Muscle layer of colon (tissue), 2 donors: ENCODE measurements at regions not wholly inside any gene's neighbourhood (a gene's known extent, or its start where the extent isn't known, plus 50 kb on each side); places are given as distances from the start of the nearest gene placed in this dataset.

ENCODE experiments used
- H3K27ac ChIP-seq: one replicate; pipeline ENCODE4 v1.7.0; 2013; ENCODE audit warnings: low read depth, mild to moderate bottlenecking, low read length, moderate library complexity
- H3K27me3 ChIP-seq, 2 donors: one replicate each; pipeline ENCODE4 v1.7.0; 2013; ENCODE audit warnings: low read length in 2 of 2, mild to moderate bottlenecking in 2 of 2; ENCODE audit not compliant: insufficient read depth in 2 of 2, control insufficient read depth in 1 of 2
- H3K36me3 ChIP-seq: one replicate; pipeline ENCODE4 v1.7.0; 2013; ENCODE audit warnings: mild to moderate bottlenecking, low read length; ENCODE audit not compliant: insufficient read depth
- H3K4me1 ChIP-seq: one replicate; pipeline ENCODE4 v1.7.0; 2013; ENCODE audit warnings: mild to moderate bottlenecking, low read length; ENCODE audit not compliant: insufficient read depth
- H3K4me3 ChIP-seq, 2 donors: one replicate each; pipeline ENCODE4 v1.7.0; 2013; ENCODE audit warnings: low read length in 2 of 2, low read depth in 1 of 2, mild to moderate bottlenecking in 1 of 2, moderate library complexity in 1 of 2
- H3K9ac ChIP-seq: one replicate; pipeline ENCODE4 v1.7.0; 2013; ENCODE audit warnings: low read length
- H3K9me3 ChIP-seq: one replicate; pipeline ENCODE4 v1.7.0; 2013; ENCODE audit warnings: mild to moderate bottlenecking, low read length
- donor health status: abdominal sarcoma.
- donor health status: Adenocarcinoma of cecum.

- Histone ChIP-seq H3K27me3 (no peaks in the 10 kb centered on the region), H3K4me1 (no peaks in the 10 kb centered on the region), H3K36me3 (no peaks in the 10 kb centered on the region), H3K27ac (no peak overlapping the region), H3K4me3 (no peak overlapping the region), H3K9ac (no peak overlapping the region), H3K9me3 (no peaks in the 10 kb centered on the region)
Observed at GRCh38 chr2:12232876-12233275, 483.9 kb upstream of the TRIB2 start.

- Histone ChIP-seq H3K4me3 (no peak overlapping the region), H3K27ac (no peak overlapping the region), H3K9me3 (no peaks in the 10 kb centered on the region), H3K9ac (no peak overlapping the region), H3K36me3 (no peaks in the 10 kb centered on the region), H3K27me3 (no peaks in the 10 kb centered on the region), H3K4me1 (no peaks in the 10 kb centered on the region)
Observed at GRCh38 chr2:12236136-12236844, 480.4 kb upstream of the TRIB2 start.

- Histone ChIP-seq H3K36me3 (no peaks in the 10 kb centered on the region), H3K4me1 (no peaks in the 10 kb centered on the region), H3K27ac (no peak overlapping the region), H3K9me3 (no peaks in the 10 kb centered on the region), H3K27me3 (no peaks in the 10 kb centered on the region), H3K4me3 (no peak overlapping the region), H3K9ac (no peak overlapping the region)
Observed at GRCh38 chr2:12240206-12240605, 476.5 kb upstream of the TRIB2 start.

GRCh38 chr2:12243381-12243780 lies 473.4 kb upstream of the TRIB2 start:
- no peaks in the 10 kb centered on the region for H3K27me3 ChIP-seq
- no peaks in the 10 kb centered on the region for H3K4me1 ChIP-seq
- H3K9ac ChIP-seq, result no peak overlapping the region
- H3K4me3 ChIP-seq, result no peak overlapping the region
- H3K9me3 ChIP-seq, result no peaks in the 10 kb centered on the region
- H3K27ac ChIP-seq, result no peak overlapping the region
- no peaks in the 10 kb centered on the region for H3K36me3 ChIP-seq

GRCh38 chr2:12244070-12244469 lies 472.7 kb upstream of the TRIB2 start:
- Histone ChIP-seq H3K27me3 (no peaks in the 10 kb centered on the region), H3K4me1 (no peaks in the 10 kb centered on the region), H3K27ac (no peak overlapping the region), H3K4me3 (no peak overlapping the region), H3K36me3 (no peaks in the 10 kb centered on the region), H3K9me3 (no peaks in the 10 kb centered on the region), H3K9ac (no peak overlapping the region)

- Histone ChIP-seq H3K27ac (no peak overlapping the region), H3K9me3 (no peaks in the 10 kb centered on the region), H3K4me1 (no peaks in the 10 kb centered on the region), H3K36me3 (no peaks in the 10 kb centered on the region), H3K27me3 (no peaks in the 10 kb centered on the region), H3K4me3 (no peak overlapping the region), H3K9ac (no peak overlapping the region)
Observed at GRCh38 chr2:12251121-12251520, 465.6 kb upstream of the TRIB2 start.

- Histone ChIP-seq H3K9me3 (no peaks in the 10 kb centered on the region), H3K4me3 (no peak overlapping the region), H3K4me1 (peaks cover under 1% of the 10 kb centered on the region), H3K36me3 (no peaks in the 10 kb centered on the region), H3K9ac (no peak overlapping the region), H3K27me3 (no peaks in the 10 kb centered on the region), H3K27ac (no peak overlapping the region)
Observed at GRCh38 chr2:12251749-12252148, 465.0 kb upstream of the TRIB2 start.

- Histone ChIP-seq H3K4me3 (no peak overlapping the region), H3K36me3 (no peaks in the 10 kb centered on the region), H3K27me3 (no peaks in the 10 kb centered on the region), H3K27ac (no peak overlapping the region), H3K4me1 (peaks cover 8% of the 10 kb centered on the region), H3K9ac (no peak overlapping the region), H3K9me3 (no peaks in the 10 kb centered on the region)
Observed at GRCh38 chr2:12253167-12253778, 463.5 kb upstream of the TRIB2 start.

GRCh38 chr2:12254280-12254860 lies 462.4 kb upstream of the TRIB2 start:
- no peak overlapping the region for H3K4me3 ChIP-seq
- no peak overlapping the region for H3K9ac ChIP-seq
- peaks cover 8% of the 10 kb centered on the region for H3K4me1 ChIP-seq
- H3K27ac ChIP-seq, result no peak overlapping the region
- H3K36me3 ChIP-seq, result no peaks in the 10 kb centered on the region
- no peaks in the 10 kb centered on the region for H3K27me3 ChIP-seq
- H3K9me3 ChIP-seq, result no peaks in the 10 kb centered on the region

GRCh38 chr2:12256206-12256605 lies 460.5 kb upstream of the TRIB2 start:
- H3K36me3 ChIP-seq, result no peaks in the 10 kb centered on the region
- H3K9ac ChIP-seq, result no peak overlapping the region
- H3K9me3 ChIP-seq, result no peaks in the 10 kb centered on the region
- no peaks in the 10 kb centered on the region for H3K27me3 ChIP-seq
- no peak overlapping the region for H3K27ac ChIP-seq
- peaks cover 8% of the 10 kb centered on the region for H3K4me1 ChIP-seq
- no peak overlapping the region for H3K4me3 ChIP-seq

- Histone ChIP-seq H3K9ac (no peak overlapping the region), H3K27me3 (no peaks in the 10 kb centered on the region), H3K36me3 (no peaks in the 10 kb centered on the region), H3K4me3 (peak overlapping the region in 1 of 2 donors; percentile 2), H3K27ac (no peak overlapping the region), H3K9me3 (no peaks in the 10 kb centered on the region), H3K4me1 (peaks cover 16% of the 10 kb centered on the region)
Observed at GRCh38 chr2:12257476-12257875, 459.3 kb upstream of the TRIB2 start.

- H3K9ac ChIP-seq, result no peak overlapping the region
- H3K4me1 ChIP-seq, result peaks cover 24% of the 10 kb centered on the region
- H3K4me3 ChIP-seq, result no peak overlapping the region
- H3K36me3 ChIP-seq, result no peaks in the 10 kb centered on the region
- H3K27ac ChIP-seq, result no peak overlapping the region
- no peaks in the 10 kb centered on the region for H3K27me3 ChIP-seq
- no peaks in the 10 kb centered on the region for H3K9me3 ChIP-seq
Observed at GRCh38 chr2:12259493-12259892, 457.2 kb upstream of the TRIB2 start.
